ENCODE measurements at regions not wholly inside any gene's neighbourhood (a gene's known extent, or its start where the extent isn't known, plus 50 kb on each side); places are given as distances from the start of the nearest gene placed in this dataset.

DNA sequence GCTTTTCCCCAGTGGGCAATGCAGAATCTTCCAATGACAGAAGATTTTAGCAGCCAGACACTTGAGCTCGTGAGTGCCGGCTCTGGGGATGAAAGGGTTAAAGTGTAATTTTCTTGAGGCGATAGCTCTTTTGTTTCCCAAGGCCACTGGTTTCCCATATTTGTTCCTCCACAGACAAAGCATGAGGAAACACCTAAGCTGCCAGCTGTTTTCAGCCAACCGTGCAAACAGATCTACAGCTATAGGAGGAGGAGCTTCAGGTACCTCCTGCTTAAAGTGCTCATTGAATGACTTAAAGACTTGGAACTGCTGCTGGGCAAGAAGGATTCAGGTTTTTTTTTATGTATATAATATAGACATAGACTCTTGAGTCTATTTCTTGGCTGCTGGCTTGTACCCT, 1311.5 kb downstream of the TMEM121 start:
- no peak overlapping the region for H3K4me3 Mint-ChIP-seq
- Histone ChIP-seq H3K79me2 (ENCODE audit: control insufficient read depth, insufficient read depth, low read length) (peaks cover 7% of the 10 kb centered on the region), H3K27me3 (replicated peaks in 1 of 4; ENCODE audit: control extremely low read depth in 1 of 4, control insufficient read depth in 3 of 4, insufficient read depth in 4 of 4, low read length in 3 of 4) (no peaks in the 10 kb centered on the region), H3K9me3 (ENCODE audit: control extremely low read depth in 1 of 3, control insufficient read depth in 2 of 3, insufficient read depth in 1 of 3, low read length in 2 of 3) (no peaks in the 10 kb centered on the region), H2AFZ (ENCODE audit: insufficient read depth, low read depth, low read length, poor library complexity, severe bottlenecking) (no peak overlapping the region), H3K9ac (ENCODE audit: low read length) (no peak overlapping the region), H3K27ac (ENCODE audit: low read length in 2 of 2) (no peak overlapping the region), H3K4me3 (ENCODE audit: control extremely low read depth in 1 of 5, extremely low read depth in 1 of 5, insufficient read depth in 1 of 5, low read depth in 2 of 5, low read length in 4 of 5) (no peak overlapping the region), H3K4me1 (ENCODE audit: control insufficient read depth in 2 of 2, insufficient read depth in 2 of 2, low read length in 2 of 2) (peaks cover 8 to 14% of the 10 kb centered on the region in 2 donors), H4K20me1 (ENCODE audit: control insufficient read depth, insufficient read depth, low read length, poor library complexity, severe bottlenecking) (no peaks in the 10 kb centered on the region), H3K4me2 (replicated peaks; ENCODE audit: low read depth, low read length, poor library complexity, severe bottlenecking) (no peak overlapping the region), H3K36me3 (replicated peaks in 1 of 2; ENCODE audit: control extremely low read depth in 1 of 2, control insufficient read depth in 1 of 2, extremely low read depth in 1 of 2, insufficient read depth in 2 of 2, low read length in 1 of 2) (no peaks in the 10 kb centered on the region)
- no peak for DNase-seq
- ChIA-PET POLR2A (no interaction called here), CTCF (interaction anchor here (0.7 to 10.1 kb wide), 8 partner anchors 10 to 48 kb away, joined by 3 to 339 read pairs (median 4); no protein-coding TSS in a partner anchor)
- H3K27ac Mint-ChIP-seq = no peak overlapping the region
- no peak for ATAC-seq (ENCODE audit: low read depth)
- no peaks in the 10 kb centered on the region for H3K27me3 Mint-ChIP-seq
- H3K4me1 Mint-ChIP-seq = peaks cover 13% of the 10 kb centered on the region
- 100% methylated on average over 1 of the region's 4 CpGs for WGBS (ENCODE audit: insufficient coverage)
- no peaks in the 10 kb centered on the region for H3K9me3 Mint-ChIP-seq (ENCODE audit: insufficient read depth)
- intact Hi-C loops (cut with micrococcal nuclease) = no loop called here
- TF ChIP-seq, protein P1, sequence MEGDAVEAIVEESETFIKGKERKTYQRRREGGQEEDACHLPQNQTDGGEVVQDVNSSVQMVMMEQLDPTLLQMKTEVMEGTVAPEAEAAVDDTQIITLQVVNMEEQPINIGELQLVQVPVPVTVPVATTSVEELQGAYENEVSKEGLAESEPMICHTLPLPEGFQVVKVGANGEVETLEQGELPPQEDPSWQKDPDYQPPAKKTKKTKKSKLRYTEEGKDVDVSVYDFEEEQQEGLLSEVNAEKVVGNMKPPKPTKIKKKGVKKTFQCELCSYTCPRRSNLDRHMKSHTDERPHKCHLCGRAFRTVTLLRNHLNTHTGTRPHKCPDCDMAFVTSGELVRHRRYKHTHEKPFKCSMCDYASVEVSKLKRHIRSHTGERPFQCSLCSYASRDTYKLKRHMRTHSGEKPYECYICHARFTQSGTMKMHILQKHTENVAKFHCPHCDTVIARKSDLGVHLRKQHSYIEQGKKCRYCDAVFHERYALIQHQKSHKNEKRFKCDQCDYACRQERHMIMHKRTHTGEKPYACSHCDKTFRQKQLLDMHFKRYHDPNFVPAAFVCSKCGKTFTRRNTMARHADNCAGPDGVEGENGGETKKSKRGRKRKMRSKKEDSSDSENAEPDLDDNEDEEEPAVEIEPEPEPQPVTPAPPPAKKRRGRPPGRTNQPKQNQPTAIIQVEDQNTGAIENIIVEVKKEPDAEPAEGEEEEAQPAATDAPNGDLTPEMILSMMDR (IDR thresholded peaks at IDR 0.05) = no peak
- no peak for TF ChIP-seq EZH2 (IDR thresholded peaks at IDR 0.05; ENCODE audit: borderline replicate concordance, insufficient read depth, low read depth, low read length, poor library complexity, severe bottlenecking)

DNA sequence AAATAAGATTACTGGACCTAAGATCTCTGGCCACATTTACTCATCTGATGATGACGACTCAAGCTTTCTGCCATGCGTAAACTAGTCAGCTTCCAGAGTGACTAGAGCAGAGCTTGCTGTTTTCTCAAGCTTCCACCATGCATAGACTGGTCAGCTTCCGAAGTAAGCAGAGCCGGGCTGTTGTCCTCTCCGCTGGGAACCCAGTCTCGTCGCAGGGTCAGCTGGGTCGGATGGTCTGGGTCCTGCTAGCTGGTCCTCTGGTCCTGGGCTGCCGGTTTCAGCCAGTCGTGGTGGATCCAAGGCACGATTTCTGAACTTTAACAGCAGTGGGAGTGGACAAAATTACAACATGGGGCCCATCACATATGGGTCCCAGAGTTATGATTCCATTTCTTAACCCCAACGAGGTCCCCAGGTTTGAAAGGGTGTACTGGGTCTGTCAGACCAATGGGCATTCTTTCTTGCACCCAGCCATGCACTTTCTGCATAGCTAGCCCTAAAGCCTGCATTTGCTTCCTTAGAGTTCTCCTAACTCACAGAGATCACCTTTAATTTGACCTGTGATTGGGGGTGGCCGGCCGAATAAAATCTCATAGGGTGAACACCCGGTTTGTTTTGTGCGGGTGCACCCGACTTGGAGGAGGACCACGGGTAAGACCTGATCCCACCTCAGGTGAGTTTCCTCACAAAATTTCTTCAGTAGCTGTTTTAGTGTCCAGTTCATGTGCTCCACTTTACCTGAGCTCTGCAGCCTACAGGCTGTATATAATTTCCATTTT, 1312.8 kb downstream of the TMEM121 start:
- TF ChIP-seq EZH2 (IDR thresholded peaks at IDR 0.05; ENCODE audit: borderline replicate concordance, insufficient read depth, low read depth, low read length, poor library complexity, severe bottlenecking) = no peak
- TF ChIP-seq, protein P1 (IDR thresholded peaks at IDR 0.05) = no peak
- no peaks in the 10 kb centered on the region for H3K9me3 Mint-ChIP-seq (ENCODE audit: insufficient read depth)
- intact Hi-C loops (cut with micrococcal nuclease) = no loop called here

More for the DNA sequence above, 1312.8 kb downstream of the TMEM121 start:
- H2AFZ ChIP-seq (ENCODE audit: insufficient read depth, low read depth, low read length, poor library complexity, severe bottlenecking) = no peak overlapping the region
- no peaks in the 10 kb centered on the region for H4K20me1 ChIP-seq (ENCODE audit: control insufficient read depth, insufficient read depth, low read length, poor library complexity, severe bottlenecking)
- ATAC-seq (ENCODE audit: low read depth) = no peak
- H3K27ac ChIP-seq (ENCODE audit: low read length in 2 of 2) = no peak overlapping the region
- no peaks in the 10 kb centered on the region for H3K27me3 Mint-ChIP-seq
- H3K9me3 ChIP-seq (ENCODE audit: control extremely low read depth in 1 of 3, control insufficient read depth in 2 of 3, insufficient read depth in 1 of 3, low read length in 2 of 3) = no peaks in the 10 kb centered on the region
- no peak overlapping the region for H3K27ac Mint-ChIP-seq
- no peak overlapping the region for H3K9ac ChIP-seq (ENCODE audit: low read length)
- peaks cover 24% of the 10 kb centered on the region for H3K4me1 Mint-ChIP-seq
- no peaks in the 10 kb centered on the region for H3K27me3 ChIP-seq (replicated peaks in 1 of 4; ENCODE audit: control extremely low read depth in 1 of 4, control insufficient read depth in 3 of 4, insufficient read depth in 4 of 4, low read length in 3 of 4)
- 95% methylated on average over 14 of the region's 18 CpGs for WGBS (ENCODE audit: insufficient coverage)
- H3K4me2 ChIP-seq (replicated peaks; ENCODE audit: low read depth, low read length, poor library complexity, severe bottlenecking) = no peak overlapping the region
- POLR2A ChIA-PET = no interaction called here
- peaks cover 17 to 24% of the 10 kb centered on the region in 2 donors for H3K4me1 ChIP-seq (ENCODE audit: control insufficient read depth in 2 of 2, insufficient read depth in 2 of 2, low read length in 2 of 2)
- no peak overlapping the region for H3K4me3 ChIP-seq (ENCODE audit: control extremely low read depth in 1 of 5, extremely low read depth in 1 of 5, insufficient read depth in 1 of 5, low read depth in 2 of 5, low read length in 4 of 5)
- no peak for DNase-seq
- peaks cover 11% of the 10 kb centered on the region for H3K79me2 ChIP-seq (ENCODE audit: control insufficient read depth, insufficient read depth, low read length)
- H3K36me3 ChIP-seq (replicated peaks in 1 of 2; ENCODE audit: control extremely low read depth in 1 of 2, control insufficient read depth in 1 of 2, extremely low read depth in 1 of 2, insufficient read depth in 2 of 2, low read length in 1 of 2) = no peaks in the 10 kb centered on the region
- CTCF ChIA-PET = interaction anchor here (1.3 to 10.1 kb wide), 7 partner anchors 8 to 39 kb away, joined by 3 to 339 read pairs (median 5); no protein-coding TSS in a partner anchor
- H3K4me3 Mint-ChIP-seq = no peak overlapping the region
